Loucy (cell line): ENCODE measurements at regions not wholly inside any gene's neighbourhood (a gene's known extent, or its start where the extent isn't known, plus 50 kb on each side); places are given as distances from the start of the nearest gene placed in this dataset.

Experiments used
- H2AFZ ChIP-seq: fragments of 200-600 bp; sonication (generic); 2 replicates; pipeline ENCODE4 v1.6.0; 2016; ENCODE audit warnings: antibody characterized with exemption, mild to moderate bottlenecking, low read length, moderate library complexity
- H3F3A ChIP-seq: fragments of 200-600 bp; 2 replicates; pipeline ENCODE4 v1.6.0; 2016; ENCODE audit warnings: antibody characterized with exemption, low read depth, mild to moderate bottlenecking
- H3K27me3 ChIP-seq: fragments of 200-600 bp; sonication (generic); 2 replicates; pipeline ENCODE4 v1.6.1; 2014; ENCODE audit warnings: low read length, mild to moderate bottlenecking; ENCODE audit not compliant: insufficient read depth, poor library complexity, severe bottlenecking
- H3K36me3 ChIP-seq: fragments of 200-600 bp; sonication (generic); 2 replicates; pipeline ENCODE4 v1.6.1; 2016; ENCODE audit warnings: low read length; ENCODE audit not compliant: insufficient read depth
- H3K4me1 ChIP-seq: fragments of 200-600 bp; sonication (generic); 2 replicates; pipeline ENCODE4 v1.5.1; 2014; ENCODE audit warnings: low read length, mild to moderate bottlenecking; ENCODE audit not compliant: insufficient read depth, poor library complexity, severe bottlenecking
- H3K4me2 ChIP-seq: fragments of 200-600 bp; sonication (generic); 2 replicates; pipeline ENCODE4 v1.6.0; 2014; ENCODE audit warnings: antibody characterized with exemption, low read length, low read depth, mild to moderate bottlenecking; ENCODE audit not compliant: poor library complexity, severe bottlenecking
- H3K4me3 ChIP-seq: fragments of 200-600 bp; sonication (generic); 2 replicates; pipeline ENCODE4 v1.5.1; 2014; ENCODE audit warnings: low read length, mild to moderate bottlenecking, mixed read lengths; ENCODE audit not compliant: poor library complexity, severe bottlenecking
- H3K79me2 ChIP-seq: fragments of 200-600 bp; sonication (generic); 2 replicates; pipeline ENCODE4 v1.6.1; 2014; ENCODE audit warnings: low read length; ENCODE audit not compliant: insufficient read depth
- H3K9ac ChIP-seq: fragments of 200-600 bp; sonication (generic); 2 replicates; pipeline ENCODE4 v1.6.0; 2014; ENCODE audit warnings: mild to moderate bottlenecking, low read depth, low read length, moderate library complexity; ENCODE audit not compliant: poor library complexity, severe bottlenecking
- H3K9me2 ChIP-seq: fragments of 200-600 bp; sonication (generic); replicated peaks from 2 replicates; pipeline ENCODE4 v1.6.1; 2016; ENCODE audit warnings: low read depth, low read length, mixed read lengths
- H3K9me3 ChIP-seq: fragments of 200-600 bp; sonication (generic); 2 replicates; pipeline ENCODE4 v1.6.1; 2014; ENCODE audit warnings: mild to moderate bottlenecking, antibody characterized with exemption, low read length, low read depth; ENCODE audit not compliant: insufficient read depth
- H4K20me1 ChIP-seq: fragments of 200-600 bp; sonication (generic); 2 replicates; pipeline ENCODE4 v1.6.0; 2014; ENCODE audit warnings: antibody characterized with exemption, low read length, mild to moderate bottlenecking; ENCODE audit not compliant: insufficient read depth, poor library complexity, severe bottlenecking
- CTCF ChIP-seq: fragments of 200-600 bp; sonication (generic); conservative IDR thresholded peaks from 2 replicates; pipeline ENCODE4 v1.5.1; 2014; ENCODE audit warnings: mild to moderate bottlenecking, antibody characterized with exemption, low read length
- EZH2phosphoT487 ChIP-seq: fragments of 200-600 bp; IDR thresholded peaks from 2 replicates; pipeline ENCODE4 v1.6.1; 2018; ENCODE audit warnings: antibody characterized with exemption, mild to moderate bottlenecking, moderate library complexity, borderline replicate concordance

GRCh38 chr18:54031243-54031642, 193.2 kb downstream of the MBD2 start:
- Histone ChIP-seq H3K9me2 (no peaks in the 10 kb centered on the region), H3K27me3 (no peaks in the 10 kb centered on the region)

GRCh38 chr18:54030434-54030833, 194.0 kb downstream of the MBD2 start:
- H3K36me3 ChIP-seq = no peaks in the 10 kb centered on the region
- H3K4me1 ChIP-seq = no peaks in the 10 kb centered on the region
- no peaks in the 10 kb centered on the region for H3K9me2 ChIP-seq
- no peaks in the 10 kb centered on the region for H3K9me3 ChIP-seq
- H3F3A ChIP-seq = no peaks in the 10 kb centered on the region
- H3K79me2 ChIP-seq = no peaks in the 10 kb centered on the region
- TF ChIP-seq EZH2phosphoT487 (no peak), CTCF (no peak)
- no peak overlapping the region for H3K9ac ChIP-seq
- no peak overlapping the region for H3K4me2 ChIP-seq
- H3K4me3 ChIP-seq = no peak overlapping the region
- H4K20me1 ChIP-seq = no peaks in the 10 kb centered on the region
- H3K27me3 ChIP-seq = no peaks in the 10 kb centered on the region
- H2AFZ ChIP-seq = no peak overlapping the region

More at GRCh38 chr18:54031243-54031642, 193.2 kb downstream of the MBD2 start:
- TF ChIP-seq EZH2phosphoT487 (no peak), CTCF (no peak)
- Histone ChIP-seq H2AFZ (no peak overlapping the region), H3K36me3 (no peaks in the 10 kb centered on the region), H3K4me3 (no peak overlapping the region), H3K4me2 (no peak overlapping the region), H3K9ac (no peak overlapping the region), H3F3A (no peaks in the 10 kb centered on the region), H4K20me1 (no peaks in the 10 kb centered on the region), H3K9me3 (no peaks in the 10 kb centered on the region), H3K4me1 (no peaks in the 10 kb centered on the region), H3K79me2 (no peaks in the 10 kb centered on the region)

- Histone ChIP-seq H3K4me3 (no peak overlapping the region), H3K9me2 (no peaks in the 10 kb centered on the region), H2AFZ (no peak overlapping the region), H3F3A (no peaks in the 10 kb centered on the region), H3K27me3 (no peaks in the 10 kb centered on the region), H3K79me2 (no peaks in the 10 kb centered on the region), H3K9me3 (no peaks in the 10 kb centered on the region), H3K36me3 (no peaks in the 10 kb centered on the region), H4K20me1 (no peaks in the 10 kb centered on the region), H3K9ac (no peak overlapping the region), H3K4me2 (no peak overlapping the region), H3K4me1 (no peaks in the 10 kb centered on the region)
- TF ChIP-seq EZH2phosphoT487 (no peak), CTCF (no peak)
These were observed 201.0 kb downstream of the MBD2 start for GRCh38 chr18:54023471-54023870.
